Activated CD4-positive, alpha-beta T cell treated with anti-CD3 and anti-CD28 coated beads, Interleukin-2, amount 10 ng/mL, durations not matched to agents 7 days and 5 days (primary cell): ENCODE measurements at regions not wholly inside any gene's neighbourhood (a gene's known extent, or its start where the extent isn't known, plus 50 kb on each side); places are given as distances from the start of the nearest gene placed in this dataset.
"Not testable (repeated sequence)": the region's sequence is repeated elsewhere in the genome, so short reads cannot be mapped to it uniquely, and the experiment has no call there.

ENCODE experiments used
- CTCF ChIA-PET: fragments of 350-600 bp; sonication (Branson Sonifier 250); formaldehyde crosslinking; loops from one replicate; lab custom pipeline; 2021; ENCODE audit warnings: antibody characterized with exemption; lab: Charles Lee
- POLR2A ChIA-PET: fragments of 350-600 bp; sonication (Branson Sonifier 250); formaldehyde crosslinking; loops from one replicate; lab custom pipeline; 2021; ENCODE audit warnings: antibody characterized with exemption; lab: Charles Lee
- DNase-seq: peaks from one replicate; pipeline ENCODE4 v3.0.0-alpha.2; 2020
- H3K27ac Mint-ChIP-seq: one replicate; pipeline ENCODE4 v1.8.0; 2021; ENCODE audit warnings: mild to moderate bottlenecking, moderate library complexity, mixed read lengths
- H3K27me3 Mint-ChIP-seq: one replicate; pipeline ENCODE4 v1.8.0; 2021; ENCODE audit warnings: mixed read lengths
- H3K36me3 Mint-ChIP-seq: one replicate; pipeline ENCODE4 v1.8.0; 2021; ENCODE audit warnings: low read depth, mixed read lengths
- H3K4me1 Mint-ChIP-seq: one replicate; pipeline ENCODE4 v1.8.0; 2021; ENCODE audit warnings: mixed read lengths
- H3K4me3 Mint-ChIP-seq: one replicate; pipeline ENCODE4 v1.8.0; 2021; ENCODE audit warnings: mild to moderate bottlenecking, moderate library complexity, mixed read lengths
- H3K9me3 Mint-ChIP-seq: one replicate; pipeline ENCODE4 v1.8.0; 2021; ENCODE audit warnings: mixed read lengths

GRCh38 chr6:13874191-13874549 lies 50.6 kb upstream of the RNF182 start:
- Mint-ChIP-seq H3K4me1 (peaks cover 15% of the 10 kb centered on the region), H3K36me3 (peaks cover 2% of the 10 kb centered on the region), H3K27me3 (peaks cover 10% of the 10 kb centered on the region), H3K4me3 (peak overlapping the region; percentile 71), H3K27ac (peak overlapping the region; percentile 22), H3K9me3 (peaks cover 2% of the 10 kb centered on the region)
- ChIA-PET POLR2A (interaction anchor here (0.6 kb wide), 1 partner anchor 832 kb away, joined by 3 read pairs; no protein-coding TSS in a partner anchor), CTCF (interaction anchor here (0.7 to 1.5 kb wide), 7 partner anchors 12 to 193 kb away, joined by 3 to 7 read pairs (median 4); no protein-coding TSS in a partner anchor)
- DNase-seq = no peak

- ChIA-PET CTCF (interaction anchor here (0.6 to 1.5 kb wide), 8 partner anchors 13 to 247 kb away, joined by 3 to 7 read pairs (median 3); no protein-coding TSS in a partner anchor), POLR2A (no interaction called here)
- peak; percentile 62 for DNase-seq
- Mint-ChIP-seq H3K4me3 (peak overlapping the region; percentile 71), H3K4me1 (peaks cover 15% of the 10 kb centered on the region), H3K9me3 (peaks cover 2% of the 10 kb centered on the region), H3K27ac (peak overlapping the region; percentile 22), H3K36me3 (peaks cover 2% of the 10 kb centered on the region), H3K27me3 (peaks cover 10% of the 10 kb centered on the region)
Measured at GRCh38 chr6:13873288-13874190, 51.2 kb upstream of the RNF182 start.

DNA sequence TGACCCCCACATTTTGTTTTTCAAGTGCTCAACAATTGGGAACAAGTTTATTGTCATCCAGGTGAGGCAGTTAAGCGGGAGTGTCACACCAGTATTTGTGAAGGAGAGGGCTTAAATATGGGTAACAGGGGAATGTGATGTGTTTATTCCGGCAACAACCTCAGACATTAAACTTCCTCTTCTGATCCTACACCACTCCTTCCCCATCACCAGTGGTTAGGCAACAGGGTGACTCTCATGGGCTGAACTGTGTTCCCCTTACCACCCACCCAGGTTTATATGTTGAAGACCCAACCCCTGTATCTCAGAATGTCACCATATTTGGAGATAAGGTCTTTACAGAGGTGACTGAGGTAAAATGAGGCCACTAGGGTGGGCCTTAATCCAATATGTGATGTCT lies 52.1 kb upstream of the RNF182 start:
- no peak for DNase-seq
- H3K4me1 Mint-ChIP-seq = peaks cover 15% of the 10 kb centered on the region
- H3K4me3 Mint-ChIP-seq = peak overlapping the region; percentile 71
- ChIA-PET POLR2A (no interaction called here), CTCF (no interaction called here)
- H3K27me3 Mint-ChIP-seq = peaks cover 6% of the 10 kb centered on the region
- H3K9me3 Mint-ChIP-seq = no peaks in the 10 kb centered on the region
- peaks cover 2% of the 10 kb centered on the region for H3K36me3 Mint-ChIP-seq
- no peak overlapping the region for H3K27ac Mint-ChIP-seq

GRCh38 chr6:13872006-13872405 lies 52.7 kb upstream of the RNF182 start:
- H3K36me3 Mint-ChIP-seq, H3K27me3 Mint-ChIP-seq, H3K27ac Mint-ChIP-seq, H3K9me3 Mint-ChIP-seq, H3K4me3 Mint-ChIP-seq, POLR2A ChIA-PET, DNase-seq: not testable (repeated sequence)
- H3K4me1 Mint-ChIP-seq = peaks cover 15% of the 10 kb centered on the region
- CTCF ChIA-PET = interaction anchor here (1.2 kb wide), 1 partner anchor 20 kb away, joined by 3 read pairs; no protein-coding TSS in a partner anchor

GRCh38 chr6:13870214-13870830 lies 54.4 kb upstream of the RNF182 start:
- ChIA-PET POLR2A (no interaction called here), CTCF (interaction anchor here (1.6 kb wide), 1 partner anchor 18 kb away, joined by 4 read pairs; no protein-coding TSS in a partner anchor)
- no peaks in the 10 kb centered on the region for H3K9me3 Mint-ChIP-seq
- H3K4me3 Mint-ChIP-seq = no peak overlapping the region
- peaks cover 10% of the 10 kb centered on the region for H3K27me3 Mint-ChIP-seq
- no peak overlapping the region for H3K27ac Mint-ChIP-seq
- DNase-seq = no peak
- H3K36me3 Mint-ChIP-seq = peaks cover 2% of the 10 kb centered on the region
- peaks cover 15% of the 10 kb centered on the region for H3K4me1 Mint-ChIP-seq

GRCh38 chr6:13868236-13868635 lies 53.9 kb upstream of the MCUR1 start:
- H3K4me3 Mint-ChIP-seq = no peak overlapping the region
- CTCF ChIA-PET = no interaction called here

DNA sequence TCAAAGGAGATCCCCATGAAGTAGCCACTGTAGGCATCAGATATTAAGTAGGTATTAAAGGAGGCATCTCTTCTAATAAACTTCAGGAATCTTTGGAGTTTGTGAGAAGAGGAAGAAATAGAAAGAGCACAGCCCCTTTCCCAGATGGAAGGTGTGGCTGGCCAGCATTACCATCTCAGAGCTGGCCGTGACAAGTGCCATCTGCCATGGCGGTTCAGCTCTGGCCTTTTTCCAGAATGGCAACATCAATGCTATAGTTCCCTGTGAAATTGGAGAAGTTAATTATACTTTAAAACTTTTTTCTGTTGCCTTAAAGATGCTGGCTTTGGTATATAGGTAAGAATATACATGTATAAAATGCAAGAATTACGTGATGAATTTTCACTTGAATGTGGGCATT lies 51.9 kb upstream of the MCUR1 start:
- Mint-ChIP-seq H3K4me1 (peaks cover under 1% of the 10 kb centered on the region), H3K27ac (no peak overlapping the region), H3K36me3 (no peaks in the 10 kb centered on the region), H3K27me3 (peaks cover 26% of the 10 kb centered on the region), H3K4me3 (no peak overlapping the region), H3K9me3 (no peaks in the 10 kb centered on the region)
- DNase-seq = no peak
- CTCF ChIA-PET = no interaction called here
- POLR2A ChIA-PET = no interaction called here

More at GRCh38 chr6:13868236-13868635, 53.9 kb upstream of the MCUR1 start:
- H3K27ac Mint-ChIP-seq = no peak overlapping the region
- peaks cover 20% of the 10 kb centered on the region for H3K27me3 Mint-ChIP-seq
- H3K4me1 Mint-ChIP-seq = peaks cover 4% of the 10 kb centered on the region
- peaks cover 2% of the 10 kb centered on the region for H3K36me3 Mint-ChIP-seq
- POLR2A ChIA-PET = no interaction called here
- H3K9me3 Mint-ChIP-seq = no peaks in the 10 kb centered on the region
- no peak for DNase-seq

GRCh38 chr6:13865141-13865540 lies 50.8 kb upstream of the MCUR1 start:
- H3K27ac Mint-ChIP-seq = no peak overlapping the region
- POLR2A ChIA-PET = no interaction called here
- peaks cover 35% of the 10 kb centered on the region for H3K27me3 Mint-ChIP-seq
- H3K4me1 Mint-ChIP-seq = peaks cover 11% of the 10 kb centered on the region
- no peak overlapping the region for H3K4me3 Mint-ChIP-seq
- DNase-seq = no peak
- peaks cover 5% of the 10 kb centered on the region for H3K9me3 Mint-ChIP-seq
- CTCF ChIA-PET = interaction anchor here (0.7 kb wide), 1 partner anchor 123 kb away, joined by 4 read pairs; no protein-coding TSS in a partner anchor
- H3K36me3 Mint-ChIP-seq = peaks cover 6% of the 10 kb centered on the region

DNA sequence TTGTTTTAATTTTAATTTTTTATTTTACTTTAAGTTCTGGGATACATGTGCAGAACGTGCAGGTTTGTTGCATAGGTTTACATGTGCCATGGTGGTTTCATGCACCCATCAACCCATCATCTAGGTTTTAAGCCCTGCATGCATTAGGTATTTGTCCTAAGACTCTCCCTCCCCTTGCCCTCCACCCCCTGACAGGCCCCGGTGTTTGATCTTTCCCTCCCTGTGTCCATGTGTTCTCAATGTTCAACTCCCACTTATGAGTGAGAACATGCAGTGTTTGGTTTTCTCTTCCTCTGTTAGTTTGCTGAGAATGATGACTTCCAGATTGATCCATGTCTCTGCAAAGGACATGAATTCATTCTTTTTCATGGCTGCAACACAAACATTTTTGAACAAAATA lies 50.3 kb upstream of the MCUR1 start:
- H3K27ac Mint-ChIP-seq, H3K36me3 Mint-ChIP-seq, H3K9me3 Mint-ChIP-seq, H3K4me3 Mint-ChIP-seq, DNase-seq, POLR2A ChIA-PET, CTCF ChIA-PET: not testable (repeated sequence)
- H3K4me1 Mint-ChIP-seq = peaks cover 11% of the 10 kb centered on the region
- peaks cover 36% of the 10 kb centered on the region for H3K27me3 Mint-ChIP-seq
